Parathyroid adenoma (tissue), 2 donors: ENCODE measurements at regions not wholly inside any gene's neighbourhood (a gene's known extent, or its start where the extent isn't known, plus 50 kb on each side); places are given as distances from the start of the nearest gene placed in this dataset.

Experiments used
- H2AFZ ChIP-seq: fragments of 300-600 bp; sonication (generic); one replicate; pipeline ENCODE4 v1.7.0; 2017; ENCODE audit warnings: antibody characterized with exemption, mild to moderate bottlenecking
- H3K27ac ChIP-seq: fragments of 300-600 bp; sonication (generic); one replicate; pipeline ENCODE4 v1.7.0; 2017
- H3K27me3 ChIP-seq: fragments of 300-600 bp; sonication (generic); one replicate; pipeline ENCODE4 v1.7.0; 2017; ENCODE audit warnings: low read length; ENCODE audit not compliant: control insufficient read depth, insufficient read depth
- H3K36me3 ChIP-seq: fragments of 300-600 bp; sonication (generic); one replicate; pipeline ENCODE4 v1.7.0; 2017; ENCODE audit warnings: low read length; ENCODE audit not compliant: control insufficient read depth, insufficient read depth
- H3K4me1 ChIP-seq: fragments of 300-600 bp; sonication (generic); one replicate; pipeline ENCODE4 v1.7.0; 2017; ENCODE audit warnings: control low read depth
- H3K4me2 ChIP-seq: fragments of 300-600 bp; sonication (generic); one replicate; pipeline ENCODE4 v1.7.0; 2017; ENCODE audit warnings: low read length
- H3K4me3 ChIP-seq: fragments of 300-600 bp; sonication (generic); one replicate; pipeline ENCODE4 v1.7.0; 2017; ENCODE audit warnings: low read depth, low read length
- H3K79me2 ChIP-seq: fragments of 300-600 bp; sonication (generic); one replicate; pipeline ENCODE4 v1.7.0; 2017; ENCODE audit warnings: control low read depth
- H3K9ac ChIP-seq: fragments of 300-600 bp; sonication (generic); one replicate; pipeline ENCODE4 v1.7.0; 2017; ENCODE audit warnings: mild to moderate bottlenecking
- H3K9me3 ChIP-seq: fragments of 300-600 bp; sonication (generic); one replicate; pipeline ENCODE4 v1.7.0; 2017; ENCODE audit warnings: low read length; ENCODE audit not compliant: control insufficient read depth
- CTCF ChIP-seq: fragments of 300-600 bp; sonication (generic); IDR thresholded peaks from one replicate; pipeline ENCODE4 v1.7.0; 2017; ENCODE audit warnings: antibody characterized with exemption, mild to moderate bottlenecking
- donor health status: primary hyperparathyroidism.

- TF ChIP-seq CTCF = no peak
These were observed 251.2 kb upstream of the DPYD start for GRCh38 chr1:98172022-98172421.

GRCh38 chr1:98164509-98164908, 243.7 kb upstream of the DPYD start:
- Histone ChIP-seq H3K36me3 (no peaks in the 10 kb centered on the region), H3K27ac (no peak overlapping the region), H3K27me3 (no peaks in the 10 kb centered on the region), H3K79me2 (no peaks in the 10 kb centered on the region), H2AFZ (no peak overlapping the region), H3K4me2 (no peak overlapping the region), H3K4me3 (no peak overlapping the region), H3K9me3 (no peaks in the 10 kb centered on the region), H3K4me1 (no peaks in the 10 kb centered on the region), H3K9ac (no peak overlapping the region)
- no peak for TF ChIP-seq CTCF

More at GRCh38 chr1:98172022-98172421, 251.2 kb upstream of the DPYD start:
- Histone ChIP-seq H3K27ac (no peak overlapping the region), H3K27me3 (no peaks in the 10 kb centered on the region), H3K36me3 (no peaks in the 10 kb centered on the region), H3K4me2 (no peak overlapping the region), H3K9me3 (no peaks in the 10 kb centered on the region), H2AFZ (no peak overlapping the region), H3K9ac (no peak overlapping the region), H3K79me2 (no peaks in the 10 kb centered on the region), H3K4me3 (no peak overlapping the region), H3K4me1 (no peaks in the 10 kb centered on the region)

GRCh38 chr1:98157524-98158313, 236.9 kb upstream of the DPYD start:
- Histone ChIP-seq H3K9me3 (no peaks in the 10 kb centered on the region), H3K36me3 (no peaks in the 10 kb centered on the region), H3K27ac (no peak overlapping the region), H3K79me2 (no peaks in the 10 kb centered on the region), H3K27me3 (no peaks in the 10 kb centered on the region), H3K4me2 (no peak overlapping the region), H2AFZ (no peak overlapping the region), H3K4me1 (no peaks in the 10 kb centered on the region), H3K9ac (no peak overlapping the region), H3K4me3 (no peak overlapping the region)
- TF ChIP-seq CTCF = no peak

- Histone ChIP-seq H3K27me3 (no peaks in the 10 kb centered on the region), H2AFZ (no peak overlapping the region), H3K27ac (no peak overlapping the region), H3K9ac (no peak overlapping the region), H3K4me2 (no peak overlapping the region), H3K36me3 (no peaks in the 10 kb centered on the region), H3K4me3 (no peak overlapping the region), H3K9me3 (peaks cover 8% of the 10 kb centered on the region), H3K79me2 (no peaks in the 10 kb centered on the region), H3K4me1 (no peaks in the 10 kb centered on the region)
- no peak for TF ChIP-seq CTCF
These were observed 226.4 kb upstream of the DPYD start for GRCh38 chr1:98147280-98147679.

- H3K9me3 ChIP-seq = peaks cover 3% of the 10 kb centered on the region
- no peaks in the 10 kb centered on the region for H3K4me1 ChIP-seq
- no peaks in the 10 kb centered on the region for H3K27me3 ChIP-seq
- H2AFZ ChIP-seq = no peak overlapping the region
- H3K4me3 ChIP-seq = no peak overlapping the region
- no peaks in the 10 kb centered on the region for H3K36me3 ChIP-seq
- H3K27ac ChIP-seq = no peak overlapping the region
- TF ChIP-seq CTCF = no peak
- H3K9ac ChIP-seq = no peak overlapping the region
- no peak overlapping the region for H3K4me2 ChIP-seq
- no peaks in the 10 kb centered on the region for H3K79me2 ChIP-seq
These were observed 224.8 kb upstream of the DPYD start for GRCh38 chr1:98145655-98146054.
